ENCODE measurements at regions not wholly inside any gene's neighbourhood (a gene's known extent, or its start where the extent isn't known, plus 50 kb on each side); places are given as distances from the start of the nearest gene placed in this dataset.

GRCh38 chr2:180063494-180064092 is 56.5 kb upstream of the CWC22 start:
- TF ChIP-seq CTCF (IDR thresholded peaks at IDR 0.05 in 8 of 11, conservative IDR thresholded peaks at IDR 0.05 in 3 of 11) (no peak), POLR2AphosphoS5 (IDR thresholded peaks at IDR 0.05) (no peak)

Measured in spleen (tissue), 7 donors.